ENCODE measurements at regions not wholly inside any gene's neighbourhood (a gene's known extent, or its start where the extent isn't known, plus 50 kb on each side); places are given as distances from the start of the nearest gene placed in this dataset.

GRCh38 chrX:131727778-131728177 lies 183.9 kb downstream of the OR13H1 start:
- H3K27ac ChIP-seq (ENCODE audit: extremely low read length, insufficient read depth, low read length), result no peak overlapping the region
- CTCF ChIA-PET (ENCODE audit: low intra/inter-chr PET ratio, low total read pairs), result no interaction called here

More at GRCh38 chrX:131727778-131728177, 183.9 kb downstream of the OR13H1 start:
- no peak overlapping the region for H2AFZ ChIP-seq (ENCODE audit: low read length)
- no peak for FAIRE-seq
- no TSS peak for BruUV-seq (replicated peaks)
- WGBS (ENCODE audit: low lambda C conversion rate), result 93% methylated on average over 7 of the region's 9 CpGs
- no peaks in the 10 kb centered on the region for H3K79me2 ChIP-seq (ENCODE audit: insufficient read depth, low read length)
- no peaks in the 10 kb centered on the region for H4K20me1 ChIP-seq (ENCODE audit: insufficient read depth, low read length)
- no peak for ATAC-seq
- H3K4me1 ChIP-seq (ENCODE audit: insufficient read depth, low read length), result no peaks in the 10 kb centered on the region
- intact Hi-C loops (cut with micrococcal nuclease; ENCODE audit: unreplicated experiment) (no loop called here), in situ Hi-C loops (cut with HindIII; ENCODE audit: extremely low pct_ligation_motif_present, low pct_unique_long_range_greater_than_20kb) (no loop called here)
- H3K4me2 ChIP-seq (ENCODE audit: low read depth, low read length), result no peak overlapping the region
- POLR2A ChIA-PET, result no interaction called here
- no peak for DNase-seq (ENCODE audit: low spot score)
- H3K36me3 ChIP-seq (replicated peaks in 1 of 2; ENCODE audit: control insufficient read depth in 1 of 2, insufficient read depth in 2 of 2, low read length in 2 of 2), result no peaks in the 10 kb centered on the region
- H3K4me3 ChIP-seq (replicated peaks in 1 of 3; ENCODE audit: insufficient read depth in 1 of 3, low read depth in 2 of 3, low read length in 3 of 3), result no peak overlapping the region
- H3K9me3 ChIP-seq (ENCODE audit: low read length), result no peaks in the 10 kb centered on the region
- H3K9ac ChIP-seq (ENCODE audit: insufficient read depth, low read depth, low read length), result no peak overlapping the region
- H3K27me3 ChIP-seq (ENCODE audit: control insufficient read depth in 1 of 2, insufficient read depth in 2 of 2, low read length in 2 of 2), result no peaks in the 10 kb centered on the region
- TF ChIP-seq ZNF704 (CRISPR knock-in tag; IDR thresholded peaks at IDR 0.05; ENCODE audit: borderline replicate concordance) (no peak), ZNF614 (CRISPR knock-in tag; IDR thresholded peaks at IDR 0.05; ENCODE audit: borderline replicate concordance) (no peak), ZNF687 (CRISPR knock-in tag; IDR thresholded peaks at IDR 0.05) (no peak), ZFP90 (CRISPR knock-in tag; IDR thresholded peaks at IDR 0.05; ENCODE audit: borderline replicate concordance) (no peak), AKAP8 (CRISPR knock-in tag; IDR thresholded peaks at IDR 0.05) (no peak), ZNF549 (CRISPR knock-in tag; IDR thresholded peaks at IDR 0.05) (no peak), PPARG (CRISPR knock-in tag; conservative IDR thresholded peaks at IDR 0.05) (no peak), IRF2 (CRISPR knock-in tag; IDR thresholded peaks at IDR 0.05) (no peak), HNF1B (CRISPR knock-in tag; IDR thresholded peaks at IDR 0.05) (no peak), ZNF510 (CRISPR knock-in tag; IDR thresholded peaks at IDR 0.05; ENCODE audit: low read depth) (no peak)

Measured in HepG2 (cell line).